Stimulated activated CD8-positive, alpha-beta memory T cell treated with anti-CD3 and anti-CD28 coated beads, Interleukin-12 subunit alpha, Interleukin-12 subunit beta, amount 100 ng/mL, for 24 hours (primary cell): ENCODE measurements at regions not wholly inside any gene's neighbourhood (a gene's known extent, or its start where the extent isn't known, plus 50 kb on each side); places are given as distances from the start of the nearest gene placed in this dataset.
"Not testable (repeated sequence)": the region's sequence is repeated elsewhere in the genome, so short reads cannot be mapped to it uniquely, and the experiment has no call there.

Experiments used
- DNase-seq: peaks from one replicate; pipeline ENCODE4 v3.0.0-alpha.2; 2020; ENCODE audit errors: extremely low read depth

- not testable (repeated sequence) for DNase-seq
Observed at GRCh38 chr1:143905214-143906179, 66.3 kb downstream of the FAM72C start.

- not testable (repeated sequence) for DNase-seq
Observed at GRCh38 chr1:143904622-143904979, 67.2 kb downstream of the FAM72C start.

- DNase-seq = not testable (repeated sequence)
Observed at GRCh38 chr1:143903899-143904621, 67.7 kb downstream of the FAM72C start.

- DNase-seq = not testable (repeated sequence)
Observed at GRCh38 chr1:143896377-143896776, 75.4 kb downstream of the FAM72C start.

- peak; percentile 12 for DNase-seq
Observed at GRCh38 chr1:143884932-143885574, 86.7 kb downstream of the FAM72C start.

GRCh38 chr1:143884532-143884931 lies 87.3 kb downstream of the FAM72C start:
- not testable (repeated sequence) for DNase-seq

- DNase-seq = not testable (repeated sequence)
Observed at GRCh38 chr1:143879757-143880536, 91.8 kb downstream of the FAM72C start.

- not testable (repeated sequence) for DNase-seq
Observed at GRCh38 chr1:143875947-143876346, 95.8 kb downstream of the FAM72C start.

GRCh38 chr1:143874625-143875024 lies 97.2 kb downstream of the FAM72C start:
- not testable (repeated sequence) for DNase-seq

GRCh38 chr1:143873650-143874049 lies 98.1 kb downstream of the FAM72C start:
- DNase-seq = not testable (repeated sequence)

- not testable (repeated sequence) for DNase-seq
Observed at GRCh38 chr1:143870388-143870787, 101.4 kb downstream of the FAM72C start.

- not testable (repeated sequence) for DNase-seq
Observed at GRCh38 chr1:143867590-143868220, 104.1 kb downstream of the FAM72C start.

- not testable (repeated sequence) for DNase-seq
Observed at GRCh38 chr1:143863901-143864520, 107.8 kb downstream of the FAM72C start.

- not testable (repeated sequence) for DNase-seq
Observed at GRCh38 chr1:143862722-143863121, 109.1 kb downstream of the FAM72C start.

GRCh38 chr1:143861306-143861705 lies 110.5 kb downstream of the FAM72C start:
- not testable (repeated sequence) for DNase-seq

- not testable (repeated sequence) for DNase-seq
Observed at GRCh38 chr1:143855867-143856266, 115.9 kb downstream of the FAM72C start.

- not testable (repeated sequence) for DNase-seq
Observed at GRCh38 chr1:143854069-143854468, 117.7 kb downstream of the FAM72C start.

GRCh38 chr1:143850637-143851036 lies 121.1 kb downstream of the FAM72C start:
- not testable (repeated sequence) for DNase-seq

GRCh38 chr1:143848859-143849258 lies 122.9 kb downstream of the FAM72C start:
- not testable (repeated sequence) for DNase-seq

- DNase-seq = not testable (repeated sequence)
Observed at GRCh38 chr1:143845193-143845592, 126.6 kb downstream of the FAM72C start.
